Left lung (tissue), 4 donors: ENCODE measurements at regions not wholly inside any gene's neighbourhood (a gene's known extent, or its start where the extent isn't known, plus 50 kb on each side); places are given as distances from the start of the nearest gene placed in this dataset.
A peak's percentile ranks its signal among the peaks of the same experiment; 100 is the strongest.

Experiments used
- ATAC-seq: fragments of 200-7000 bp; cut with Tn5 transposase; one replicate; pipeline ENCODE4 v1.9.1; 2020; ENCODE audit warnings: moderate library complexity
- DNase-seq, 4 donors: peaks; one replicate each; pipeline ENCODE4 v3.0.0-alpha.2; 2013 to 2020
- H3K27ac ChIP-seq, 2 donors: fragments of 200-600 bp; sonication (generic) in 1 of 2; one replicate each; pipeline versions ENCODE4 v1.5.0 to v1.8.0; 2020 to 2021
- H3K27me3 ChIP-seq, 2 donors: fragments of 200-600 bp; sonication (generic) in 1 of 2; one replicate each; pipeline versions ENCODE4 v1.5.0 to v1.8.0; 2020 to 2021
- H3K36me3 ChIP-seq, 2 donors: fragments of 200-600 bp; sonication (generic) in 1 of 2; one replicate each; pipeline versions ENCODE4 v1.5.0 to v1.8.0; 2020 to 2021
- H3K4me1 ChIP-seq, 2 donors: fragments of 200-600 bp; one replicate each; pipeline ENCODE4 v1.8.0; 2021
- H3K4me3 ChIP-seq, 2 donors: fragments of 200-600 bp; sonication (generic) in 1 of 2; one replicate each; pipeline versions ENCODE4 v1.5.0 to v1.8.0; 2020 to 2021; ENCODE audit warnings: mild to moderate bottlenecking in 1 of 2
- H3K9me3 ChIP-seq, 2 donors: fragments of 200-600 bp; sonication (generic) in 1 of 2; one replicate each; pipeline versions ENCODE4 v1.5.0 to v1.8.0; 2020 to 2021
- CTCF ChIP-seq, 2 donors: fragments of 200-600 bp; sonication (generic) in 1 of 2; IDR thresholded peaks; one replicate each; pipeline versions ENCODE4 v1.5.0 to v1.8.0; 2021; ENCODE audit warnings: antibody characterized with exemption in 2 of 2
- intact Hi-C, 2 donors: fragments of 100-400 bp; cut with DNase I; formaldehyde crosslinking; loops; one replicate each; pipeline versions ENCODE4 v1.11.2 to v1.14.2; 2022
- donor health status: DM: no; HTN: yes; CAD: no.
- donor health status: DM: no; HTN: no; CAD: no.

GRCh38 chr13:84211048-84211447, 328.8 kb upstream of the SLITRK1 start:
- Histone ChIP-seq H3K27ac (no peak overlapping the region), H3K4me1 (no peaks in the 10 kb centered on the region), H3K4me3 (no peak overlapping the region), H3K36me3 (no peaks in the 10 kb centered on the region), H3K27me3 (no peaks in the 10 kb centered on the region), H3K9me3 (no peaks in the 10 kb centered on the region)
- DNase-seq (no peak), ATAC-seq (no peak)
- intact Hi-C loops = no loop called here
- TF ChIP-seq CTCF (IDR thresholded peaks at IDR 0.05) = no peak

GRCh38 chr13:84208246-84208910, 326.1 kb upstream of the SLITRK1 start:
- H3K9me3 ChIP-seq = no peaks in the 10 kb centered on the region
- peak in 1 of 4 donors; percentile 20 for DNase-seq
- intact Hi-C loops = no loop called here

GRCh38 chr13:84207509-84207908, 325.2 kb upstream of the SLITRK1 start:
- DNase-seq (no peak), ATAC-seq (no peak)
- intact Hi-C loops = no loop called here
- Histone ChIP-seq H3K27ac (no peak overlapping the region), H3K36me3 (no peaks in the 10 kb centered on the region), H3K9me3 (no peaks in the 10 kb centered on the region), H3K4me1 (no peaks in the 10 kb centered on the region), H3K4me3 (no peak overlapping the region), H3K27me3 (no peaks in the 10 kb centered on the region)
- no peak for TF ChIP-seq CTCF (IDR thresholded peaks at IDR 0.05)

More at GRCh38 chr13:84208246-84208910, 326.1 kb upstream of the SLITRK1 start:
- Histone ChIP-seq H3K27ac (no peak overlapping the region), H3K4me3 (no peak overlapping the region), H3K36me3 (no peaks in the 10 kb centered on the region), H3K27me3 (no peaks in the 10 kb centered on the region), H3K4me1 (no peaks in the 10 kb centered on the region)
- no peak for ATAC-seq
- TF ChIP-seq CTCF (IDR thresholded peaks at IDR 0.05) = no peak

- no peak for ATAC-seq
- H3K9me3 ChIP-seq = peaks cover 0 to 9% of the 10 kb centered on the region in 2 donors
- no peak overlapping the region for H3K27ac ChIP-seq
- intact Hi-C loops = no loop called here
- H3K36me3 ChIP-seq = no peaks in the 10 kb centered on the region
- H3K4me1 ChIP-seq = no peaks in the 10 kb centered on the region
- no peak for TF ChIP-seq CTCF (IDR thresholded peaks at IDR 0.05)
- no peak for DNase-seq
- no peak overlapping the region for H3K4me3 ChIP-seq
- H3K27me3 ChIP-seq = no peaks in the 10 kb centered on the region
Observed at GRCh38 chr13:84200971-84201370, 318.7 kb upstream of the SLITRK1 start.

GRCh38 chr13:84192125-84192524, 309.9 kb upstream of the SLITRK1 start:
- H3K4me3 ChIP-seq = no peak overlapping the region
- H3K27ac ChIP-seq = no peak overlapping the region
- no peaks in the 10 kb centered on the region for H3K4me1 ChIP-seq
- no peak for TF ChIP-seq CTCF (IDR thresholded peaks at IDR 0.05)
- H3K9me3 ChIP-seq = peaks cover 0 to 19% of the 10 kb centered on the region in 2 donors
- H3K27me3 ChIP-seq = no peaks in the 10 kb centered on the region
- ATAC-seq (no peak), DNase-seq (no peak)
- no peaks in the 10 kb centered on the region for H3K36me3 ChIP-seq
- intact Hi-C loops = no loop called here
